IMR-90 (cell line): ENCODE measurements at regions not wholly inside any gene's neighbourhood (a gene's known extent, or its start where the extent isn't known, plus 50 kb on each side); places are given as distances from the start of the nearest gene placed in this dataset.

ENCODE experiments used
- ATAC-seq: fragments of 200-7000 bp; cut with Tn5 transposase; 2 replicates; pipeline ENCODE4 v1.9.1; 2020; ENCODE audit warnings: low read depth, mild to moderate bottlenecking, moderate library complexity
- BruUV-seq: library from RNA; stranded (reverse); fragments of 400-500 nt; replicated peaks from 2 replicates; lab custom pipeline; 2021; lab: Mats Ljungman, UMichigan
- CTCF ChIA-PET: fragments of 300-600 bp; formaldehyde crosslinking; extraction: SDS; loops from one replicate; lab custom pipeline; 2021; ENCODE audit warnings: antibody characterized with exemption; lab: Yijun Ruan, JAX
- POLR2A ChIA-PET: fragments of 300-600 bp; sonication (Branson Sonifier 250); formaldehyde crosslinking; loops from one replicate; lab custom pipeline; 2022; ENCODE audit warnings: antibody characterized with exemption; ENCODE audit not compliant: unreplicated experiment; lab: Charles Lee
- DNase-seq: peaks from one replicate; pipeline ENCODE4 v3.0.0; 2013
- H2AFZ ChIP-seq: replicated peaks from 2 replicates; pipeline ENCODE3; 2013; ENCODE audit warnings: low read length, mild to moderate bottlenecking; ENCODE audit not compliant: poor library complexity
- H2AK5ac ChIP-seq: 2 replicates; pipeline ENCODE4 v1.6.1; 2013; ENCODE audit warnings: low read depth, low read length, inconsistent platforms
- H2AK9ac ChIP-seq: replicated peaks from 2 replicates; pipeline ENCODE3; 2013; ENCODE audit warnings: mild to moderate bottlenecking, low read depth, low read length, moderate library complexity; ENCODE audit not compliant: poor library complexity
- H2BK120ac ChIP-seq: 2 replicates; pipeline ENCODE4 v1.6.1; 2013; ENCODE audit warnings: low read depth, low read length, inconsistent platforms
- H2BK15ac ChIP-seq: 3 replicates; pipeline ENCODE4 v1.6.1; 2013; ENCODE audit warnings: low read depth, low read length, inconsistent platforms
- H2BK20ac ChIP-seq: 2 replicates; pipeline ENCODE4 v1.6.1; 2013; ENCODE audit warnings: low read depth, mild to moderate bottlenecking, inconsistent platforms, low read length, moderate library complexity
- H2BK5ac ChIP-seq: 2 replicates; pipeline ENCODE4 v1.6.1; 2013; ENCODE audit warnings: mild to moderate bottlenecking, low read depth, low read length, inconsistent platforms; ENCODE audit not compliant: poor library complexity, severe bottlenecking
- H3K14ac ChIP-seq: replicated peaks from 2 replicates; pipeline ENCODE4 v1.6.1; 2013; ENCODE audit warnings: low read depth, low read length, inconsistent platforms
- H3K18ac ChIP-seq: 2 replicates; pipeline ENCODE4 v1.6.1; 2013; ENCODE audit warnings: low read depth, low read length, control low read depth
- H3K23ac ChIP-seq: 2 replicates; pipeline ENCODE4 v1.6.1; 2013; ENCODE audit warnings: low read depth, low read length, inconsistent platforms
- H3K27ac ChIP-seq: 2 replicates; pipeline ENCODE4 v1.5.1; 2013; ENCODE audit warnings: mild to moderate bottlenecking, control low read depth, low read length; ENCODE audit not compliant: insufficient read depth
- H3K27me3 ChIP-seq: 2 replicates; pipeline ENCODE4 v1.6.1; 2013; ENCODE audit warnings: low read length; ENCODE audit not compliant: control insufficient read depth, insufficient read depth
- H3K36me3 ChIP-seq: 2 replicates; pipeline ENCODE4 v1.6.1; 2013; ENCODE audit warnings: low read length, mixed read lengths; ENCODE audit not compliant: control insufficient read depth, insufficient read depth
- H3K4ac ChIP-seq: 2 replicates; pipeline ENCODE4 v1.6.1; 2013; ENCODE audit warnings: low read depth, low read length, inconsistent platforms
- H3K4me1 ChIP-seq: 2 replicates; pipeline ENCODE4 v1.6.1; 2013; ENCODE audit warnings: low read length, mixed read lengths; ENCODE audit not compliant: control insufficient read depth, insufficient read depth
- H3K4me2 ChIP-seq: 2 replicates; pipeline ENCODE4 v1.6.1; 2013; ENCODE audit warnings: low read depth, mild to moderate bottlenecking, control low read depth, low read length, moderate library complexity
- H3K4me3 ChIP-seq: 2 replicates; pipeline ENCODE4 v1.5.1; 2013; ENCODE audit warnings: low read depth, mild to moderate bottlenecking, control low read depth, low read length, moderate library complexity; ENCODE audit not compliant: insufficient read depth
- H3K56ac ChIP-seq: 2 replicates; pipeline ENCODE4 v1.6.1; 2013; ENCODE audit warnings: low read length, inconsistent platforms; ENCODE audit not compliant: insufficient read depth; ENCODE audit errors: extremely low read depth
- H3K79me1 ChIP-seq, 2 experiments: 2 replicates each; pipeline ENCODE4 v1.6.1; 2013; ENCODE audit warnings: low read length in 2 of 2, inconsistent platforms in 1 of 2, low read depth in 1 of 2
- H3K9ac ChIP-seq: 2 replicates; pipeline ENCODE4 v1.6.1; 2013; ENCODE audit warnings: low read depth, low read length, control low read depth
- H3K9me1 ChIP-seq: 2 replicates; pipeline ENCODE4 v1.6.1; 2013; ENCODE audit warnings: low read length, inconsistent platforms; ENCODE audit not compliant: insufficient read depth
- H3K9me3 ChIP-seq: 2 replicates; pipeline ENCODE4 v1.6.1; 2013; ENCODE audit warnings: low read length; ENCODE audit not compliant: control insufficient read depth, insufficient read depth
- H4K20me1 ChIP-seq: 2 replicates; pipeline ENCODE4 v1.6.1; 2013; ENCODE audit warnings: low read length, inconsistent platforms; ENCODE audit not compliant: insufficient read depth
- H4K5ac ChIP-seq: 2 replicates; pipeline ENCODE4 v1.6.1; 2013; ENCODE audit warnings: mild to moderate bottlenecking, low read depth, low read length, control low read depth
- H4K8ac ChIP-seq, 2 experiments: 2 replicates each; pipeline ENCODE4 v1.6.1; 2013; ENCODE audit warnings: low read depth in 2 of 2, low read length in 2 of 2, control low read depth in 1 of 2, inconsistent platforms in 1 of 2
- H4K91ac ChIP-seq: 2 replicates; pipeline ENCODE4 v1.6.1; 2013; ENCODE audit warnings: low read depth, low read length, inconsistent platforms; ENCODE audit not compliant: insufficient read depth
- CEBPB ChIP-seq: IDR thresholded peaks from 2 replicates; pipeline ENCODE4 v1.6.1; 2012; ENCODE audit warnings: low read depth, low read length, improper control_type of control experiment
- CHD1 ChIP-seq: IDR thresholded peaks from 2 replicates; pipeline ENCODE4 v1.6.1; 2012; ENCODE audit warnings: low read depth, low read length, improper control_type of control experiment
- CTCF ChIP-seq: conservative IDR thresholded peaks from 2 replicates; pipeline ENCODE4 v1.5.1; 2012; ENCODE audit warnings: mild to moderate bottlenecking, low read depth, low read length, improper control_type of control experiment
- FOS ChIP-seq: fragments of 150-350 bp; IDR thresholded peaks from 2 replicates; pipeline ENCODE4 v1.6.1; 2016; ENCODE audit warnings: low read depth, low read length
- MAFK ChIP-seq: IDR thresholded peaks from 2 replicates; pipeline ENCODE4 v1.6.1; 2012; ENCODE audit warnings: low read depth, low read length, improper control_type of control experiment
- MAZ ChIP-seq: IDR thresholded peaks from 2 replicates; pipeline ENCODE4 v1.6.1; 2012; ENCODE audit warnings: low read depth, mild to moderate bottlenecking, low read length, improper control_type of control experiment, moderate library complexity, borderline replicate concordance
- MXI1 ChIP-seq: IDR thresholded peaks from 2 replicates; pipeline ENCODE4 v1.6.1; 2012; ENCODE audit warnings: low read depth, mild to moderate bottlenecking, low read length, moderate library complexity, borderline replicate concordance
- NFE2L2 ChIP-seq: fragments of 150-350 bp; IDR thresholded peaks from 2 replicates; pipeline ENCODE4 v1.6.1; 2016; ENCODE audit warnings: low read depth, mild to moderate bottlenecking, low read length
- POLR2A ChIP-seq: IDR thresholded peaks from 2 replicates; pipeline ENCODE4 v1.6.1; 2012; ENCODE audit warnings: mild to moderate bottlenecking, low read depth, low read length
- RAD21 ChIP-seq: IDR thresholded peaks from 2 replicates; pipeline ENCODE4 v1.6.1; 2012; ENCODE audit warnings: low read length, improper control_type of control experiment
- RFX5 ChIP-seq: IDR thresholded peaks from 2 replicates; pipeline ENCODE4 v1.8.0; 2012; ENCODE audit warnings: low read depth, mild to moderate bottlenecking, low read length, moderate library complexity
- SMC3 ChIP-seq: fragments of 150-350 bp; IDR thresholded peaks from 2 replicates; pipeline ENCODE4 v1.6.1; 2016; ENCODE audit warnings: low read depth, mild to moderate bottlenecking, antibody characterized with exemption, low read length, moderate library complexity
- USF2 ChIP-seq: fragments of 150-350 bp; IDR thresholded peaks from 2 replicates; pipeline ENCODE4 v1.6.1; 2017; ENCODE audit warnings: mild to moderate bottlenecking, antibody characterized with exemption, low read length, low read depth
- WGBS, 2 experiments: methylation state at CpG; one replicate each; pipeline versions ENCODE4 v1.1.5 to v1.1.7; 2013; ENCODE audit warnings: missing lambda C conversion rate in 2 of 2; ENCODE audit not compliant: insufficient read length in 1 of 2; ENCODE audit errors: extremely low coverage in 2 of 2; 5-methylcytosine and 5-hydroxymethylcytosine counted together
- dilution Hi-C: fragments of 300-500 bp; cut with HindIII; formaldehyde crosslinking; loops from one replicate; pipeline ENCODE4 v1.14.3; 2018; ENCODE audit warnings: low sequenced_read_pairs; ENCODE audit not compliant: unreplicated experiment
- in situ Hi-C: fragments of 300-500 bp; cut with MboI; formaldehyde crosslinking; loops from 3 replicates; pipeline ENCODE4 v1.14.3; 2019; ENCODE audit warnings: low sequenced_read_pairs, inconsistent platforms, mixed read lengths
- intact Hi-C: fragments of 100-400 bp; cut with micrococcal nuclease; formaldehyde crosslinking; loops from 2 replicates; pipeline ENCODE4 v1.10.0; 2022
- TF ChIP-seq, protein P1 (sequence below): fragments of 150-350 bp; IDR thresholded peaks from 2 replicates; pipeline ENCODE4 v1.6.1; 2016; ENCODE audit warnings: low read depth, mild to moderate bottlenecking, low read length, moderate library complexity, borderline replicate concordance

DNA sequence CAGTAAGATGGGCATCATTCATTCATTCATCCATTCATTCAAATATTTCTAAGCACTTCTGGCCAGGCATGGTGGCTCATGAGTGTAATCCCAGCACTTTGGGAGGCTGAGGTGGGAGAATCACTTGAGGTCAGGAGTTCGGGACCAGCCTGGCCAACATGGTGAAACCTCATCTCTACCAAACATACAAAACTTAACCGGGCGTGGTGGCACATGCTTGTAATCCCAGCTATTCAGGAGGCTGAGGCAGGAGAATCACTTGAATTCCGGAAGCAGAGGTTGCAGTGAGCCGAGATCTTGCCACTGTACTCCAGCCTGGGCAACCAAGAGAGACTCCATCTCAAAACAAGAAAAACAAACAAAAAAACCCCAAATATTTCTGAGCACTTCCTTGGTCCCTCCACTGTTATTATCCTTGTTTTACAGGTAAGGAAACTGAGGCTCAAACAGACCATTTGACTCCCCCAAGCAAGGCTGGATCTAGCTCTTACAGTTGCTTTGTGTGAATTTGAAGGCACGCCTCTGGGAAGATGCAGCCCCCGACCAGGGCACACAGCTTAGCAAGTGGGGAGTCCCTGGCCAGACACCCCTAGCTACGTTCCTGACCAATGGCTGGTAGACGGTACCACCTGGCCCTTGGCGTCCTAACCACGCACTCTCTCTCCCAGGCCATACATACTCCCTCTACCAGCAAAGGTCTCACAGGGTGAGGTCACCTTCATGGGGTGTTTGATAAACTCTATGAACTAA lies 50.6 kb upstream of the ODC1 start:
- H3K4me3 ChIP-seq, result no peak overlapping the region
- no peaks in the 10 kb centered on the region for H3K36me3 ChIP-seq
- dilution Hi-C loops, result no loop called here
- H2AK5ac ChIP-seq, result 0 out of 2 replicates have a peak overlapping the region, but pooled peaks have one; percentile 39
- DNase-seq (no peak), ATAC-seq (no peak)
- TF ChIP-seq RFX5 (no peak), NFE2L2 (no peak), CHD1 (no peak), MAFK (no peak), CEBPB (no peak), POLR2A (no peak), SMC3 (no peak), FOS (no peak), RAD21 (no peak), CTCF (no peak), MXI1 (no peak), USF2 (no peak), MAZ (no peak)
- TF ChIP-seq, protein P1, sequence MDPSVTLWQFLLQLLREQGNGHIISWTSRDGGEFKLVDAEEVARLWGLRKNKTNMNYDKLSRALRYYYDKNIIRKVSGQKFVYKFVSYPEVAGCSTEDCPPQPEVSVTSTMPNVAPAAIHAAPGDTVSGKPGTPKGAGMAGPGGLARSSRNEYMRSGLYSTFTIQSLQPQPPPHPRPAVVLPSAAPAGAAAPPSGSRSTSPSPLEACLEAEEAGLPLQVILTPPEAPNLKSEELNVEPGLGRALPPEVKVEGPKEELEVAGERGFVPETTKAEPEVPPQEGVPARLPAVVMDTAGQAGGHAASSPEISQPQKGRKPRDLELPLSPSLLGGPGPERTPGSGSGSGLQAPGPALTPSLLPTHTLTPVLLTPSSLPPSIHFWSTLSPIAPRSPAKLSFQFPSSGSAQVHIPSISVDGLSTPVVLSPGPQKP, result no peak
- no peak overlapping the region for H3K56ac ChIP-seq
- no peak overlapping the region for H2AFZ ChIP-seq
- H3K4me1 ChIP-seq, result peaks cover 11% of the 10 kb centered on the region
- H3K79me1 ChIP-seq, result no peaks in the 10 kb centered on the region
- ChIA-PET CTCF (interaction anchor here (0.6 kb wide), 1 partner anchor 1472 kb away, joined by 8 read pairs; no protein-coding TSS in a partner anchor), POLR2A (no interaction called here)
- peaks cover 5% of the 10 kb centered on the region; the same call in 1 of the 2 replicates for H3K9me1 ChIP-seq
- H3K9me3 ChIP-seq, result no peaks in the 10 kb centered on the region
- H3K18ac ChIP-seq, result no peak overlapping the region
- H2BK120ac ChIP-seq, result no peak overlapping the region
- no peak overlapping the region for H4K5ac ChIP-seq
- peaks cover 39% of the 10 kb centered on the region for H3K27me3 ChIP-seq
- no peak overlapping the region for H3K23ac ChIP-seq
- H3K4ac ChIP-seq, result no peak overlapping the region
- H3K27ac ChIP-seq, result no peak overlapping the region
- no TSS peak for BruUV-seq
- WGBS, 2 experiments, result no CpG with 5 or more reads among the region's 11 CpGs
- in situ Hi-C loops, result no loop called here
- H3K14ac ChIP-seq, result no peak overlapping the region
- peak overlapping the region; percentile 90 for H2AK9ac ChIP-seq
- no peak overlapping the region for H2BK20ac ChIP-seq
- no peak overlapping the region for H4K91ac ChIP-seq
- no peak overlapping the region for H4K8ac ChIP-seq
- H2BK15ac ChIP-seq, result no peak overlapping the region
- no peak overlapping the region for H2BK5ac ChIP-seq
- intact Hi-C loops, result no loop called here
- H3K4me2 ChIP-seq, result no peak overlapping the region
- H3K9ac ChIP-seq, result no peak overlapping the region
- peaks cover 15% of the 10 kb centered on the region for H4K20me1 ChIP-seq
